ENCODE measurements at regions not wholly inside any gene's neighbourhood (a gene's known extent, or its start where the extent isn't known, plus 50 kb on each side); places are given as distances from the start of the nearest gene placed in this dataset.

DNA sequence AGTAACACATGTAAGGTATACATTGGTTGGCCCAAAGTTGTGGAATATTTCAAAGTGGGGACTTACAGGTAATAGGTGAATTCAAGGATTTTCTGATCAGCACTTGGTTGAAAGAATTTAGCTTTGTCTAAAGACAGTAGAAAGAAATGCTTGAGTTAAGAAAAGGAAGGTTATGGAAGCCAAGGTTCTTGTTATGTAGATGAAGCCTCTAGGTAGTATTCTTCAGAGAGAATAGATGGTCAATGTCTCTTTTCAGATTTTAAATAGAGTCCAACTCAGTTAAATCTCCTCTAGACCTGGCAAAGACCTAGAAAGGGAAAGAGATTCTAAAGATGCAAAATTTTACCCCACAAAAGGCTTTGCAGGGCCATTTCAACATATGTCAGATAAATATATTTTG is 157.4 kb downstream of the ANKRD30B start:
- H3K4me1 ChIP-seq (ENCODE audit: control insufficient read depth in 1 of 2, insufficient read depth in 2 of 2, low read length in 2 of 2) = no peaks in the 10 kb centered on the region
- H3K27me3 ChIP-seq (ENCODE audit: control insufficient read depth in 1 of 2, insufficient read depth in 2 of 2, low read length in 1 of 2) = no peaks in the 10 kb centered on the region
- H3K27ac ChIP-seq (ENCODE audit: low read depth in 1 of 2, low read length in 2 of 2) = no peak overlapping the region
- ATAC-seq (ENCODE audit: low FRiP score) (no peak), DNase-seq (no peak)
- peaks cover 2% of the 10 kb centered on the region for H3K9me3 ChIP-seq (ENCODE audit: control insufficient read depth, low read length)
- intact Hi-C loops (cut with DNase I) = no loop called here
- H3K36me3 ChIP-seq (ENCODE audit: control insufficient read depth in 1 of 2, insufficient read depth in 2 of 2, low read length in 1 of 2) = no peaks in the 10 kb centered on the region
- no peak overlapping the region for H3K4me3 ChIP-seq (ENCODE audit: low read length in 2 of 2)

GRCh38 chr18:14905979-14906378 is 158.0 kb downstream of the ANKRD30B start:
- Histone ChIP-seq H3K27me3 (ENCODE audit: control insufficient read depth in 1 of 2, insufficient read depth in 2 of 2, low read length in 1 of 2) (no peaks in the 10 kb centered on the region), H3K4me1 (ENCODE audit: control insufficient read depth in 1 of 2, insufficient read depth in 2 of 2, low read length in 2 of 2) (no peaks in the 10 kb centered on the region), H3K27ac (ENCODE audit: low read depth in 1 of 2, low read length in 2 of 2) (no peak overlapping the region), H3K9me3 (ENCODE audit: control insufficient read depth, low read length) (peaks cover 2% of the 10 kb centered on the region), H3K4me3 (ENCODE audit: low read length in 2 of 2) (no peak overlapping the region), H3K36me3 (ENCODE audit: control insufficient read depth in 1 of 2, insufficient read depth in 2 of 2, low read length in 1 of 2) (no peaks in the 10 kb centered on the region)
- DNase-seq (no peak), ATAC-seq (ENCODE audit: low FRiP score) (no peak)
- WGBS, 2 donors = 57 to 59% methylated on average over 1 of the region's 1 CpG
- intact Hi-C loops (cut with DNase I) = no loop called here

DNA sequence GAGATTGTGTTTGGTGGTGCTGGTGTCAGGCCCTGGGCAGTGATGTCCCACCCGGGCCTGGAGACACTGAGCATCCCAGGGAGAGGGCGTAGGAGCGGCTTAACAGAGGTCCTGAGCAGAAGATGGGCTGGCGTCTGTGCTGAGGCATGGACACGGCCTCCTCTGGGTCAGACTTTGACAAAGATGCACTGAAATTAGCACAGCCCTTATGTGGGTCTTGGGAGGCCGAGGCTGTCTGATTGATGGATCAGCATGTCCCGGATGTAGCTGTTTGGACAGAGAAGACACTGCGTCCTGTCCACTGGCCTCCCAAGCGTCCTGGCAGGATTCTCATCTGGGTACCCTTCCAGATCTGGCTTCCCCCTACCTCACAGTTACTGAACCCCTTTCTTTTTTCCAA is 159.4 kb downstream of the ANKRD30B start:
- Histone ChIP-seq H3K27ac (ENCODE audit: low read depth in 1 of 2, low read length in 2 of 2) (no peak overlapping the region), H3K27me3 (ENCODE audit: control insufficient read depth in 1 of 2, insufficient read depth in 2 of 2, low read length in 1 of 2) (no peaks in the 10 kb centered on the region), H3K4me3 (ENCODE audit: low read length in 2 of 2) (no peak overlapping the region), H3K9me3 (ENCODE audit: control insufficient read depth, low read length) (peaks cover 2% of the 10 kb centered on the region), H3K36me3 (ENCODE audit: control insufficient read depth in 1 of 2, insufficient read depth in 2 of 2, low read length in 1 of 2) (no peaks in the 10 kb centered on the region), H3K4me1 (ENCODE audit: control insufficient read depth in 1 of 2, insufficient read depth in 2 of 2, low read length in 2 of 2) (no peaks in the 10 kb centered on the region)
- intact Hi-C loops (cut with DNase I) = no loop called here
- ATAC-seq (ENCODE audit: low FRiP score) (no peak), DNase-seq (no peak)
- WGBS, 2 donors = 61 to 73% methylated on average over 9 of the region's 9 CpGs

- Histone ChIP-seq H3K4me1 (ENCODE audit: control insufficient read depth in 1 of 2, insufficient read depth in 2 of 2, low read length in 2 of 2) (no peaks in the 10 kb centered on the region), H3K27me3 (ENCODE audit: control insufficient read depth in 1 of 2, insufficient read depth in 2 of 2, low read length in 1 of 2) (no peaks in the 10 kb centered on the region), H3K36me3 (ENCODE audit: control insufficient read depth in 1 of 2, insufficient read depth in 2 of 2, low read length in 1 of 2) (no peaks in the 10 kb centered on the region), H3K4me3 (ENCODE audit: low read length in 2 of 2) (no peak overlapping the region), H3K27ac (ENCODE audit: low read depth in 1 of 2, low read length in 2 of 2) (no peak overlapping the region), H3K9me3 (ENCODE audit: control insufficient read depth, low read length) (no peaks in the 10 kb centered on the region)
- WGBS, 2 donors = 47 to 62% methylated on average over 5 of the region's 5 CpGs
- intact Hi-C loops (cut with DNase I) = no loop called here
- ATAC-seq (ENCODE audit: low FRiP score) (no peak), DNase-seq (no peak)
These were observed 160.6 kb downstream of the ANKRD30B start for GRCh38 chr18:14908541-14908940.

DNA sequence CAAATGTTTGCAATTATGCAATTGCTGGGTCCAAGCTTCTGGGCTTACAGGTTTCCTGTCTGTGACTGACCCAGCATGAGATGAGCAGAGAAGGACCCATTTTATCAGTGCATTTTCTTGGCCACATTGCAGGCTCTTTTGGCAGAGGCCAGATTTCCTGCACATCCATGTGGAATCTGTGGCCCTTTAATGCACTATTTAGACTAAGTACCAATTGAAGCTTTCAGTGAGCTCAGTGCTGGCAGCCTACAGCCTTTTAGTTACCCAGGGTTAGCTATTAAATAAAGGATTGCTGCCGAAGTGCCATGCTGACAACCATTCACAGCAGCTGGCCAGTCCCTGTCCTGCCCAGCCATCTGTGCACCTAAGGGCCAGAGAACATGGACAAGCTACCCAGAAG is 165.0 kb downstream of the ANKRD30B start:
- no peak overlapping the region for H3K27ac ChIP-seq (ENCODE audit: low read depth in 1 of 2, low read length in 2 of 2)
- no peak overlapping the region for H3K4me3 ChIP-seq (ENCODE audit: low read length in 2 of 2)
- H3K27me3 ChIP-seq (ENCODE audit: control insufficient read depth in 1 of 2, insufficient read depth in 2 of 2, low read length in 1 of 2) = no peaks in the 10 kb centered on the region
- intact Hi-C loops (cut with DNase I) = no loop called here
- WGBS, 2 donors = 70 to 94% methylated on average over 1 of the region's 1 CpG
- DNase-seq = no peak
- no peaks in the 10 kb centered on the region for H3K36me3 ChIP-seq (ENCODE audit: control insufficient read depth in 1 of 2, insufficient read depth in 2 of 2, low read length in 1 of 2)
- H3K4me1 ChIP-seq (ENCODE audit: control insufficient read depth in 1 of 2, insufficient read depth in 2 of 2, low read length in 2 of 2) = no peaks in the 10 kb centered on the region
- no peaks in the 10 kb centered on the region for H3K9me3 ChIP-seq (ENCODE audit: control insufficient read depth, low read length)
- no peak for ATAC-seq (ENCODE audit: low FRiP score)

DNA sequence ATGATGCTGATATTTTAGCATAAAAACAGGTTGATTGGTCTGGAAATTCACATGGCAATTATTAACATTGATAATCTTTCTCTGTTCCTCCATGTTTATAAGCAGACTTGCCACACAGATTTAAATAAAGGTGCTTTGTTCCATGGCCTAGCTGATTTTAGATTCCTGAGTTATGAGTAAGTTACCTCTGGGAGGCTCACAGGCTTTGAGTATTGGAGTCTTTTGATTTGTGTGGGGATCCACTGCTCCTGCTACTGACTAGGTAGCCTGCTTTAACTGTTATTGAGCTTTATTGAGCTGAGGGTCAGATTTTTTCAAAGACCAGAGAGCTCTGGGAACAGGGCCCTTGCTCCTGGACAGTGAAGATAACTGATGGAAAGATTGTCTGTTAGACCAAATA is 166.1 kb downstream of the ANKRD30B start:
- intact Hi-C loops (cut with DNase I) = no loop called here
- ATAC-seq (ENCODE audit: low FRiP score) (no peak), DNase-seq (no peak)
- no peak overlapping the region for H3K27ac ChIP-seq (ENCODE audit: low read depth in 1 of 2, low read length in 2 of 2)
- H3K4me3 ChIP-seq (ENCODE audit: low read length in 2 of 2) = no peak overlapping the region
- H3K9me3 ChIP-seq (ENCODE audit: control insufficient read depth, low read length) = no peaks in the 10 kb centered on the region
- no peaks in the 10 kb centered on the region for H3K27me3 ChIP-seq (ENCODE audit: control insufficient read depth in 1 of 2, insufficient read depth in 2 of 2, low read length in 1 of 2)
- no peaks in the 10 kb centered on the region for H3K36me3 ChIP-seq (ENCODE audit: control insufficient read depth in 1 of 2, insufficient read depth in 2 of 2, low read length in 1 of 2)
- no peaks in the 10 kb centered on the region for H3K4me1 ChIP-seq (ENCODE audit: control insufficient read depth in 1 of 2, insufficient read depth in 2 of 2, low read length in 2 of 2)

DNA sequence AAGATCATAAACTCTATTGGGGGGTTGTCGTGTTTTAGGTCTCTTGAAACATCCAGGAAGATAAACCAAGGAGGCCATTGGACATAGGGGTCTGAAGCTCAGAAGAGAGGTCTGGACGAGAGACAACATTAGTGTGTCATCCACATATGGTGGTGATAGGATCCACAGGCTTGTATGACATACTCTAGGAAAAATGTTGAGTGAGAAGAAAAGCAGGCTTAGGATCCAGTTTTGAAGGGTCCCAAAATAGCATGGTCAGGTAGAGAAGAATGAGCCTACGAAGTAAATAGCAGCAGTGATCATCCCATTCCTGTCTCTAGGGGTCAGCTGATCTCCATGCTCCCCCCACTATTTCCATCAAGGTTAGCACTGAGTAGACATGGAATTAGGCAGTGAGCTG is 166.8 kb downstream of the ANKRD30B start:
- 64 to 70% methylated on average over 3 of the region's 3 CpGs for WGBS, 2 donors
- ATAC-seq (ENCODE audit: low FRiP score) = no peak

GRCh38 chr18:14916181-14916580 is 168.2 kb downstream of the ANKRD30B start:
- no peak overlapping the region for H3K4me3 ChIP-seq (ENCODE audit: low read length in 2 of 2)
- no peaks in the 10 kb centered on the region for H3K4me1 ChIP-seq (ENCODE audit: control insufficient read depth in 1 of 2, insufficient read depth in 2 of 2, low read length in 2 of 2)
- H3K27me3 ChIP-seq (ENCODE audit: control insufficient read depth in 1 of 2, insufficient read depth in 2 of 2, low read length in 1 of 2) = no peaks in the 10 kb centered on the region
- no peaks in the 10 kb centered on the region for H3K9me3 ChIP-seq (ENCODE audit: control insufficient read depth, low read length)
- DNase-seq (no peak), ATAC-seq (ENCODE audit: low FRiP score) (no peak)
- intact Hi-C loops (cut with DNase I) = no loop called here
- H3K36me3 ChIP-seq (ENCODE audit: control insufficient read depth in 1 of 2, insufficient read depth in 2 of 2, low read length in 1 of 2) = no peaks in the 10 kb centered on the region
- H3K27ac ChIP-seq (ENCODE audit: low read depth in 1 of 2, low read length in 2 of 2) = no peak overlapping the region
- WGBS, 2 donors = 48 to 64% methylated on average over 1 of the region's 1 CpG

More for the DNA sequence above, 166.8 kb downstream of the ANKRD30B start:
- H3K4me1 ChIP-seq (ENCODE audit: control insufficient read depth in 1 of 2, insufficient read depth in 2 of 2, low read length in 2 of 2) = no peaks in the 10 kb centered on the region
- H3K27me3 ChIP-seq (ENCODE audit: control insufficient read depth in 1 of 2, insufficient read depth in 2 of 2, low read length in 1 of 2) = no peaks in the 10 kb centered on the region
- no peak for DNase-seq
- no peak overlapping the region for H3K27ac ChIP-seq (ENCODE audit: low read depth in 1 of 2, low read length in 2 of 2)
- no peaks in the 10 kb centered on the region for H3K9me3 ChIP-seq (ENCODE audit: control insufficient read depth, low read length)
- intact Hi-C loops (cut with DNase I) = no loop called here
- H3K4me3 ChIP-seq (ENCODE audit: low read length in 2 of 2) = no peak overlapping the region
- H3K36me3 ChIP-seq (ENCODE audit: control insufficient read depth in 1 of 2, insufficient read depth in 2 of 2, low read length in 1 of 2) = no peaks in the 10 kb centered on the region

GRCh38 chr18:14916851-14917250 is 168.9 kb downstream of the ANKRD30B start:
- intact Hi-C loops (cut with DNase I) = no loop called here
- DNase-seq (no peak), ATAC-seq (ENCODE audit: low FRiP score) (no peak)
- Histone ChIP-seq H3K27me3 (ENCODE audit: control insufficient read depth in 1 of 2, insufficient read depth in 2 of 2, low read length in 1 of 2) (no peaks in the 10 kb centered on the region), H3K36me3 (ENCODE audit: control insufficient read depth in 1 of 2, insufficient read depth in 2 of 2, low read length in 1 of 2) (no peaks in the 10 kb centered on the region), H3K4me3 (ENCODE audit: low read length in 2 of 2) (no peak overlapping the region), H3K4me1 (ENCODE audit: control insufficient read depth in 1 of 2, insufficient read depth in 2 of 2, low read length in 2 of 2) (no peaks in the 10 kb centered on the region), H3K27ac (ENCODE audit: low read depth in 1 of 2, low read length in 2 of 2) (no peak overlapping the region), H3K9me3 (ENCODE audit: control insufficient read depth, low read length) (no peaks in the 10 kb centered on the region)
- 68 to 80% methylated on average over 6 of the region's 6 CpGs for WGBS, 2 donors

Data from aorta (tissue), 5 donors.